Tibial nerve (tissue), 4 donors: ENCODE measurements at regions not wholly inside any gene's neighbourhood (a gene's known extent, or its start where the extent isn't known, plus 50 kb on each side); places are given as distances from the start of the nearest gene placed in this dataset.

Experiments
- DNase-seq, 2 donors: peaks; one replicate each; pipeline ENCODE4 v3.0.0-alpha.2; 2019; ENCODE audit warnings: low spot score in 2 of 2
- H3K27ac ChIP-seq, 4 donors: fragments of 200-600 bp; sonication (generic) in 3 of 4; one replicate each; pipeline ENCODE4 v1.5.1; 2017 to 2019; ENCODE audit warnings: mild to moderate bottlenecking in 1 of 4
- H3K27me3 ChIP-seq, 2 donors: fragments of 200-600 bp; sonication (generic) in 1 of 2; one replicate each; pipeline versions ENCODE4 v1.5.1 to v1.6.0; 2017 to 2019
- H3K36me3 ChIP-seq, 3 donors: fragments of 200-600 bp; sonication (generic); one replicate each; pipeline ENCODE4 v1.5.1; 2018 to 2019
- H3K4me1 ChIP-seq, 4 donors: fragments of 200-600 bp; sonication (generic) in 3 of 4; one replicate each; pipeline ENCODE4 v1.5.1; 2017 to 2019
- H3K4me3 ChIP-seq, 4 donors: fragments of 200-600 bp; sonication (generic) in 3 of 4; one replicate each; pipeline ENCODE4 v1.5.1; 2017 to 2019; ENCODE audit warnings: mild to moderate bottlenecking in 1 of 4, moderate library complexity in 1 of 4
- H3K9me3 ChIP-seq, 4 donors: fragments of 200-600 bp; sonication (generic) in 3 of 4; one replicate each; pipeline ENCODE4 v1.5.1; 2017 to 2019
- EP300 ChIP-seq, 2 donors: sonication (generic); formaldehyde crosslinking; IDR thresholded peaks; one replicate each; pipeline ENCODE4 v1.6.1; 2017; ENCODE audit warnings: antibody characterized with exemption in 2 of 2, mild to moderate bottlenecking in 1 of 2
- POLR2A ChIP-seq, 2 donors: fragments of 450-650 bp; IDR thresholded peaks; one replicate each; pipeline ENCODE4 v1.6.1; 2017; ENCODE audit warnings: antibody characterized with exemption in 2 of 2, mild to moderate bottlenecking in 2 of 2, moderate library complexity in 2 of 2
- WGBS, 2 donors: methylation state at CpG; one replicate each; pipeline ENCODE4 v1.1.5; 2018; 5-methylcytosine and 5-hydroxymethylcytosine counted together
- TF ChIP-seq, protein P1 (sequence below), 5 experiments: fragments of 200-600 bp in 3 of 5; fragments of 450-650 bp in 2 of 5; sonication (generic) in 3 of 5; IDR thresholded peaks; one replicate each; pipeline ENCODE4 v1.5.1; 2016 to 2019; ENCODE audit warnings: antibody characterized with exemption in 5 of 5, mild to moderate bottlenecking in 3 of 5, moderate library complexity in 2 of 5

DNA sequence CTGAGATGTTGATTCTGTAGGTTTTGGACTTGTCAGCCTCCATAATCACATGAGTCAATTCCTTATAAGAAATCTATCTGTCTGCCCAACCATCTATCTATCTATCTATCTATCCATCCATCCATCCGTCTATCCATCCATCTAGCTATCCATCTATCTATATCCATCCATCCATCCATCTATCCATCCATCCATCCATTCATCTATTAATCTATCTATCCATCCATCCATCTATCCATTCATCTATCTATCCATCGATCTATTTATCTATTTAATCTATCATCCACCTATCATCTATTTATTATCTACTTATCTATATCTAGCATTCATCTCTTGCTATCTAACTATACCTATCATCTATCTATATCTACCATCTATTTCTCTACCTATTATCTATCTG lies 357.2 kb upstream of the ZNF507 start:
- no peak for TF ChIP-seq EP300 (IDR thresholded peaks at IDR 0.05)
- TF ChIP-seq, protein P1, sequence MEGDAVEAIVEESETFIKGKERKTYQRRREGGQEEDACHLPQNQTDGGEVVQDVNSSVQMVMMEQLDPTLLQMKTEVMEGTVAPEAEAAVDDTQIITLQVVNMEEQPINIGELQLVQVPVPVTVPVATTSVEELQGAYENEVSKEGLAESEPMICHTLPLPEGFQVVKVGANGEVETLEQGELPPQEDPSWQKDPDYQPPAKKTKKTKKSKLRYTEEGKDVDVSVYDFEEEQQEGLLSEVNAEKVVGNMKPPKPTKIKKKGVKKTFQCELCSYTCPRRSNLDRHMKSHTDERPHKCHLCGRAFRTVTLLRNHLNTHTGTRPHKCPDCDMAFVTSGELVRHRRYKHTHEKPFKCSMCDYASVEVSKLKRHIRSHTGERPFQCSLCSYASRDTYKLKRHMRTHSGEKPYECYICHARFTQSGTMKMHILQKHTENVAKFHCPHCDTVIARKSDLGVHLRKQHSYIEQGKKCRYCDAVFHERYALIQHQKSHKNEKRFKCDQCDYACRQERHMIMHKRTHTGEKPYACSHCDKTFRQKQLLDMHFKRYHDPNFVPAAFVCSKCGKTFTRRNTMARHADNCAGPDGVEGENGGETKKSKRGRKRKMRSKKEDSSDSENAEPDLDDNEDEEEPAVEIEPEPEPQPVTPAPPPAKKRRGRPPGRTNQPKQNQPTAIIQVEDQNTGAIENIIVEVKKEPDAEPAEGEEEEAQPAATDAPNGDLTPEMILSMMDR (IDR thresholded peaks at IDR 0.05), result no peak
- no peak for TF ChIP-seq POLR2A (IDR thresholded peaks at IDR 0.05)
- Histone ChIP-seq H3K4me1 (peaks cover 0 to 12% (median 0%) of the 10 kb centered on the region in 4 donors), H3K9me3 (peaks cover 0 to 11% (median 0%) of the 10 kb centered on the region in 4 donors), H3K4me3 (no peak overlapping the region), H3K36me3 (no peaks in the 10 kb centered on the region), H3K27ac (no peak overlapping the region), H3K27me3 (no peaks in the 10 kb centered on the region)
- WGBS, 2 donors, result 93 to 95% methylated on average over 2 of the region's 2 CpGs
- no peak for DNase-seq

DNA sequence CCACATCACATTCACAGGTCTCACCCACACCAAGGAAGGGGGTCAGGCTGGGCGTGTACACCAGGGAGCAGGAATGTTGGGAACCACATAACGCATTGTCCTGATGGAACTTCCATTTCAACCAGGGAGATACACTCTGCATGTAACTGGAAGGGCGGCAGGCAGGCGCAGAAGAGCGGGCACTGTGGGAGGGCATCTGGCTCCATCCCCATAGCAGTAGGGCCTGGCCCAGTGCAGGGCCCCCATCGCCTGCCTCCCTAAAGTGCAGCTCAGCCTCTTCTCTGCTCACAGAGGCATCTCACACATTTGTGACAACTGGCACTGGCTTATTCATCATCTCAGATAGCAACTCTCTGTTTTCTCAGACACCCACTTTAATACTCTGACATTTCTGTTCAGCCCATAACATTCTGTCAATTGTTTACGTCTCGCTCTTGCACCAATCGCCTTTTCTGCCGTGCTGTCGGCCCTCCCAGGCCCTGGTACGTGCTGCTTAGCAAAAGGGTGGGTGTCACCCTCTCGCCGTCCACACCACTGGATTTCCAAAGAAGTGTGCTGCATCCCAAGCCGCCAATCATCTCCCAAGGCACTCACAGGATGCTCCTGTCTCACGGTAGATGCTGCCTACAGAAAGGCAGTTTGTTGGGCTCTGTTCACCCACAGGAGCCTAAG lies 353.3 kb upstream of the ZNF507 start:
- 67 to 76% methylated on average over 16 of the region's 16 CpGs for WGBS, 2 donors
- Histone ChIP-seq H3K36me3 (no peaks in the 10 kb centered on the region), H3K4me1 (no peaks in the 10 kb centered on the region), H3K9me3 (no peaks in the 10 kb centered on the region), H3K27ac (peak overlapping the region in 1 of 4 donors; percentile 28), H3K27me3 (no peaks in the 10 kb centered on the region), H3K4me3 (no peak overlapping the region)
- no peak for DNase-seq
- no peak for TF ChIP-seq POLR2A (IDR thresholded peaks at IDR 0.05)
- TF ChIP-seq, protein P1 (IDR thresholded peaks at IDR 0.05), result no peak
- no peak for TF ChIP-seq EP300 (IDR thresholded peaks at IDR 0.05)

DNA sequence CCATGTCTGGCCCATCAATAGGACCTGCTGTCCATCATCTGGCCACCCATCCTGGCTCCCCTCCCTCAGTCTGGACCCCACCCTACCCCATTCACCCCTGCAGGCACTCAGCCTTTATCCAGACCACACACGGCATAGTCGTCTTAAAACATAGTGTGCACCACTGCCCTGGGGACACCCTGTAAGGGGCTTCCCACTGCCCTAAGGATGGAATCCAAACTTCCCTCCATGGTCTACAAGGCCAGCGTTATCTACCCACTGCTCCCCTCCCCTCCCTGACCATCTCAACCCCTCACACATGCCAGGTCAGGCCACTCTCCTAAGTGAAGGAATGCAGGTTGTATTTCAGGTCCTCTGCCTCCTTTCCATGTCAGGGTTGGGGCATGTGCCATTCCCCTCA lies 352.7 kb upstream of the ZNF507 start:
- WGBS, 2 donors, result 86 to 91% methylated on average over 3 of the region's 3 CpGs
- peaks cover 0 to 3% (median 1%) of the 10 kb centered on the region in 4 donors for H3K9me3 ChIP-seq
- no peak overlapping the region for H3K27ac ChIP-seq
- no peak overlapping the region for H3K4me3 ChIP-seq
- no peaks in the 10 kb centered on the region for H3K27me3 ChIP-seq
- H3K36me3 ChIP-seq, result no peaks in the 10 kb centered on the region
- H3K4me1 ChIP-seq, result no peaks in the 10 kb centered on the region
- TF ChIP-seq POLR2A (IDR thresholded peaks at IDR 0.05) (no peak), EP300 (IDR thresholded peaks at IDR 0.05) (no peak)
- TF ChIP-seq, protein P1 (IDR thresholded peaks at IDR 0.05), result no peak
- no peak for DNase-seq

DNA sequence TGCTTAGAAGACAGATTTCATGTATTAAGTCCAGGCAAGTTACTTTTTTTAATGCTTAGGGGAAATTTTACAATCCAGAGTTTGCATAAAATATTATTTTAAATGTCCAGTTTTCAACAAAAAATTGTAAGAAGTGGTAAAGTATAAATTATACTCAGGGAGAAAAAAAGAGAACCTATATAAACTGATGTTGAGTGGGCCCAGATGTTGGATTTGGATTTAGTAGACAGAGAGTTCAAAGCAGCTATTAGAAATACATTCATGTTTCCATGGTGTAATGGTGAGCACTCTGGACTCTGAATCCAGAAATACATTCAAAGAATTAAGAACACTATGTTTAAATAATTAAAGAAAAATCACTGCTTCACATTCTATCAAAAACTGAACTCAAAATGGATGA lies 349.9 kb upstream of the ZNF507 start:
- H3K27ac ChIP-seq, result no peak overlapping the region
- H3K27me3 ChIP-seq, result no peaks in the 10 kb centered on the region
- H3K9me3 ChIP-seq, result peaks cover 0 to 3% (median 1%) of the 10 kb centered on the region in 4 donors
- no peak overlapping the region for H3K4me3 ChIP-seq
- H3K4me1 ChIP-seq, result no peaks in the 10 kb centered on the region
- no peaks in the 10 kb centered on the region for H3K36me3 ChIP-seq
- no peak for DNase-seq
- TF ChIP-seq POLR2A (IDR thresholded peaks at IDR 0.05), result no peak
- TF ChIP-seq, protein P1 (IDR thresholded peaks at IDR 0.05), result no peak
- no peak for TF ChIP-seq EP300 (IDR thresholded peaks at IDR 0.05)

DNA sequence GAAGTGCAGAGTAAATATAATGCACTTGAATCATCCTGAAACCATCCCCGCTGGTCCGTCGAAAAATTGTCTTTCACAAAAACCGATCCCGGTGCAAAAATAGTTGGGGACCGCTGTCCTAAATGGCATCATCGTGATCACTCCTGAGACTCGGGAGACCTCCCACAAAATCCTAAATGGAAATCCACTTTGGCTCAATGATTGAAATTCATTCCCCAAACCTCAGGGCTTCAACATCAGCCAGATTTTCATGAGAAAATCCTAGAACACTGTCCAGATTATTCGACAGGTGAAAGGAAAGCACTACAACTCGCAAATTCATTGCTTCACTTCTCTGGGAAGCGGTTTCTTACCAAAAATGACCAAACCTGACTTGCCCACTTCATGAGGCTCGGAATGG lies 335.3 kb upstream of the ZNF507 start:
- no peak for DNase-seq
- Histone ChIP-seq H3K4me3 (no peak overlapping the region), H3K4me1 (no peaks in the 10 kb centered on the region), H3K9me3 (no peaks in the 10 kb centered on the region), H3K27ac (no peak overlapping the region), H3K27me3 (no peaks in the 10 kb centered on the region), H3K36me3 (no peaks in the 10 kb centered on the region)
- TF ChIP-seq EP300 (IDR thresholded peaks at IDR 0.05) (no peak), POLR2A (IDR thresholded peaks at IDR 0.05) (no peak)
- TF ChIP-seq, protein P1 (IDR thresholded peaks at IDR 0.05), result no peak
- 89 to 93% methylated on average over 12 of the region's 12 CpGs for WGBS, 2 donors
